HCT116 (cell line): ENCODE measurements at regions not wholly inside any gene's neighbourhood (a gene's known extent, or its start where the extent isn't known, plus 50 kb on each side); places are given as distances from the start of the nearest gene placed in this dataset.
"Not testable (repeated sequence)": the region's sequence is repeated elsewhere in the genome, so short reads cannot be mapped to it uniquely, and the experiment has no call there.

Source experiments
- ATF3 ChIP-seq: IDR thresholded peaks from 2 replicates; pipeline ENCODE4 v1.6.1; 2012
- CEBPB ChIP-seq: IDR thresholded peaks from 2 replicates; pipeline ENCODE4 v1.6.1; 2012; ENCODE audit warnings: low read depth
- CTCF ChIP-seq, 3 experiments: fragments of 200-600 bp in 1 of 3; sonication (generic) in 1 of 3; IDR thresholded peaks in 2 of 3; conservative IDR thresholded peaks in 1 of 3; 2 replicates each; pipeline ENCODE4 v1.5.1; 2012 to 2017; ENCODE audit warnings: low read depth in 2 of 3, low read length in 2 of 3, antibody characterized with exemption in 1 of 3, borderline replicate concordance in 1 of 3, control low read depth in 1 of 3, mild to moderate bottlenecking in 1 of 3, mixed read lengths in 1 of 3, mixed run types in 1 of 3, moderate library complexity in 1 of 3; ENCODE audit not compliant: insufficient read depth in 1 of 3
- ELF1 ChIP-seq: IDR thresholded peaks from 2 replicates; pipeline ENCODE4 v1.6.1; 2012; ENCODE audit warnings: low read depth, borderline replicate concordance
- EZH2 ChIP-seq: fragments of 200-600 bp; sonication (generic); IDR thresholded peaks from 2 replicates; pipeline ENCODE4 v1.6.1; 2017; ENCODE audit warnings: antibody characterized with exemption, mixed run types
- POLR2A ChIP-seq: IDR thresholded peaks from 2 replicates; pipeline ENCODE4 v1.7.0; 2011; ENCODE audit warnings: borderline replicate concordance; ENCODE audit not compliant: insufficient read depth, insufficient read length; ENCODE audit errors: extremely low read depth
- POLR2AphosphoS5 ChIP-seq: IDR thresholded peaks from 2 replicates; pipeline ENCODE4 v1.6.1; 2011; ENCODE audit warnings: mild to moderate bottlenecking, low read depth, low read length, moderate library complexity
- REST ChIP-seq: IDR thresholded peaks from 2 replicates; pipeline ENCODE4 v1.6.1; 2012; ENCODE audit warnings: low read depth
- SP1 ChIP-seq: IDR thresholded peaks from 2 replicates; pipeline ENCODE4 v1.6.1; 2012; ENCODE audit warnings: low read depth
- ZNF274 ChIP-seq: fragments of 200-500 bp; sonication (Bioruptor generic); IDR thresholded peaks from 2 replicates; pipeline ENCODE4 v1.6.1; 2014; ENCODE audit warnings: mild to moderate bottlenecking, low read depth, low read length, inconsistent platforms

- not testable (repeated sequence) for TF ChIP-seq CTCF (IDR thresholded peaks at IDR 0.05 in 2 of 3, conservative IDR thresholded peaks at IDR 0.05 in 1 of 3; ENCODE audit: borderline replicate concordance in 1 of 3, insufficient read depth in 1 of 3, low read depth in 2 of 3, low read length in 2 of 3); EZH2; ZNF274; ELF1; REST; CEBPB; POLR2A; POLR2AphosphoS5; SP1; ATF3
Observed at GRCh38 chr20:25902321-25902720, 205.7 kb upstream of the ZNF337 start.
